ENCODE measurements at regions not wholly inside any gene's neighbourhood (a gene's known extent, or its start where the extent isn't known, plus 50 kb on each side); places are given as distances from the start of the nearest gene placed in this dataset.
A peak's percentile ranks its signal among the peaks of the same experiment; 100 is the strongest.

DNA sequence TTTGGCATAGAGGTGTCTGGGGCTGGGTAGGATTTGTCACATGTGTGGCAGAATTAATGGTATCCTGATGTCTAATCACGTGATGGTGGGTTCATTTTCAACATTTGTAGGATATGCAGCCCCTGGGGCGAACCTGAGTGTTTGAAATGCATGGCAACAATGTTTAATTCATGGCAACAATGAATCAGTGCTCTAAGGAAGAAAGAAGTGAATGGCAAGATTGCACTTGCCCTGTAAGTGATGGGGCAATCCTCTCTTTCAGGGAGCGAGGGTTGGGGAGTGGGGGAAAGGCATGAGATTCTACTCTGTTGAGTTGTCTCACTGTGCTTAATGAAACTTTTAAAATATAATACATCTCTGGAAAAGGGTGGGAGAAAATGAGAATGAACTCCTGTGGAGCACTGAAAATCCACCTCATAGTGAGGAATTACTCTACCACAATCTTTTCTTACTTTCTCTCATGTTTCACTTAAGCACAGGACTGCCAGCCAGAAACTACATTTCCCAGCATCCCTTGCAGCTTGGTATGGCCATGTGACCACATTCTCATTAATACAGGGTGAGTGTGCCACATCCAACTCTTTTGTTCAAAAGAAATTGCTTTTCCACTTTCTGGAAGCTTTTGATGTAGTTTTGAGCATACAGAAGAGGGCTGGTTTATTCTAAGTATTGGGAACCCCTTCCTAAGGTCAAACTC, 64.0 kb upstream of the PGM2 start:
- H3F3A ChIP-seq (replicated peaks; ENCODE audit: low read depth), result no peaks in the 10 kb centered on the region
- TF ChIP-seq, protein P1, sequence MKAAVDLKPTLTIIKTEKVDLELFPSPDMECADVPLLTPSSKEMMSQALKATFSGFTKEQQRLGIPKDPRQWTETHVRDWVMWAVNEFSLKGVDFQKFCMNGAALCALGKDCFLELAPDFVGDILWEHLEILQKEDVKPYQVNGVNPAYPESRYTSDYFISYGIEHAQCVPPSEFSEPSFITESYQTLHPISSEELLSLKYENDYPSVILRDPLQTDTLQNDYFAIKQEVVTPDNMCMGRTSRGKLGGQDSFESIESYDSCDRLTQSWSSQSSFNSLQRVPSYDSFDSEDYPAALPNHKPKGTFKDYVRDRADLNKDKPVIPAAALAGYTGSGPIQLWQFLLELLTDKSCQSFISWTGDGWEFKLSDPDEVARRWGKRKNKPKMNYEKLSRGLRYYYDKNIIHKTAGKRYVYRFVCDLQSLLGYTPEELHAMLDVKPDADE (IDR thresholded peaks at IDR 0.05), result peak; percentile 60
- TF ChIP-seq NANOG (IDR thresholded peaks at IDR 0.05; ENCODE audit: borderline replicate concordance), result no peak
- H3K36me3 ChIP-seq (ENCODE audit: insufficient read depth), result no peaks in the 10 kb centered on the region
- H3K27ac ChIP-seq (ENCODE audit: low read depth), result no peak overlapping the region
- H3K9me3 Mint-ChIP-seq, result no peaks in the 10 kb centered on the region
- H3K36me3 Mint-ChIP-seq (ENCODE audit: low read depth), result no peaks in the 10 kb centered on the region
- H3K27me3 Mint-ChIP-seq (ENCODE audit: insufficient read depth, low read depth, poor library complexity), result peaks cover 3% of the 10 kb centered on the region
- H3K79me2 ChIP-seq (replicated peaks; ENCODE audit: insufficient read depth), result no peaks in the 10 kb centered on the region
- H3K4me3 Mint-ChIP-seq, result no peak overlapping the region
- H3K4me1 Mint-ChIP-seq, result no peaks in the 10 kb centered on the region; the same call in 2 of the 3 replicates
- no peaks in the 10 kb centered on the region for H3K4me1 ChIP-seq (ENCODE audit: insufficient read depth)
- ATAC-seq (peak; percentile 62), DNase-seq (ENCODE audit: low spot score) (peak; percentile 56)
- H3K4me3 ChIP-seq, result no peak overlapping the region
- H3K27ac Mint-ChIP-seq, result peak overlapping the region; percentile 18; the same call in 1 of the 2 replicates
- no peaks in the 10 kb centered on the region for H3K9me2 ChIP-seq (ENCODE audit: insufficient read depth)
- no peak overlapping the region for H3K4me2 ChIP-seq
- no peaks in the 10 kb centered on the region for H3K27me3 ChIP-seq (ENCODE audit: insufficient read depth)
- peak overlapping the region; percentile 19; the same call in 1 of the 2 replicates for H2AFZ ChIP-seq
- no peaks in the 10 kb centered on the region for H4K20me1 ChIP-seq (replicated peaks; ENCODE audit: insufficient read depth)

- Histone ChIP-seq H3K27ac (ENCODE audit: low read depth) (no peak overlapping the region), H2AFZ (no peak overlapping the region), H4K20me1 (replicated peaks; ENCODE audit: insufficient read depth) (no peaks in the 10 kb centered on the region), H3K4me3 (no peak overlapping the region), H3F3A (replicated peaks; ENCODE audit: low read depth) (no peaks in the 10 kb centered on the region), H3K27me3 (ENCODE audit: insufficient read depth) (no peaks in the 10 kb centered on the region), H3K36me3 (ENCODE audit: insufficient read depth) (no peaks in the 10 kb centered on the region), H3K79me2 (replicated peaks; ENCODE audit: insufficient read depth) (no peaks in the 10 kb centered on the region), H3K9me2 (ENCODE audit: insufficient read depth) (no peaks in the 10 kb centered on the region), H3K4me2 (no peak overlapping the region), H3K4me1 (ENCODE audit: insufficient read depth) (no peaks in the 10 kb centered on the region)
- TF ChIP-seq ZNF331 (CRISPR knock-in tag; IDR thresholded peaks at IDR 0.05; ENCODE audit: low read depth), result no peak
- TF ChIP-seq NANOG (IDR thresholded peaks at IDR 0.05; ENCODE audit: borderline replicate concordance), result no peak
- TF ChIP-seq POLR2AphosphoS5 (IDR thresholded peaks at IDR 0.05; ENCODE audit: low read depth), result no peak
- no peak for TF ChIP-seq EZH2 (IDR thresholded peaks at IDR 0.05; ENCODE audit: low read depth, unreplicated experiment)
- no peak for TF ChIP-seq REST (IDR thresholded peaks at IDR 0.05; ENCODE audit: unreplicated experiment)
- no peak for TF ChIP-seq EZH2phosphoT487 (IDR thresholded peaks at IDR 0.05; ENCODE audit: unreplicated experiment)
- TF ChIP-seq, protein P2, sequence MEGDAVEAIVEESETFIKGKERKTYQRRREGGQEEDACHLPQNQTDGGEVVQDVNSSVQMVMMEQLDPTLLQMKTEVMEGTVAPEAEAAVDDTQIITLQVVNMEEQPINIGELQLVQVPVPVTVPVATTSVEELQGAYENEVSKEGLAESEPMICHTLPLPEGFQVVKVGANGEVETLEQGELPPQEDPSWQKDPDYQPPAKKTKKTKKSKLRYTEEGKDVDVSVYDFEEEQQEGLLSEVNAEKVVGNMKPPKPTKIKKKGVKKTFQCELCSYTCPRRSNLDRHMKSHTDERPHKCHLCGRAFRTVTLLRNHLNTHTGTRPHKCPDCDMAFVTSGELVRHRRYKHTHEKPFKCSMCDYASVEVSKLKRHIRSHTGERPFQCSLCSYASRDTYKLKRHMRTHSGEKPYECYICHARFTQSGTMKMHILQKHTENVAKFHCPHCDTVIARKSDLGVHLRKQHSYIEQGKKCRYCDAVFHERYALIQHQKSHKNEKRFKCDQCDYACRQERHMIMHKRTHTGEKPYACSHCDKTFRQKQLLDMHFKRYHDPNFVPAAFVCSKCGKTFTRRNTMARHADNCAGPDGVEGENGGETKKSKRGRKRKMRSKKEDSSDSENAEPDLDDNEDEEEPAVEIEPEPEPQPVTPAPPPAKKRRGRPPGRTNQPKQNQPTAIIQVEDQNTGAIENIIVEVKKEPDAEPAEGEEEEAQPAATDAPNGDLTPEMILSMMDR (conservative IDR thresholded peaks at IDR 0.05; ENCODE audit: low read depth in 2 of 2), result no peak
- no peak for TF ChIP-seq ZNF114 (CRISPR knock-in tag; IDR thresholded peaks at IDR 0.05)
- TF ChIP-seq JUNB (IDR thresholded peaks at IDR 0.05; ENCODE audit: unreplicated experiment), result no peak
- Mint-ChIP-seq H3K36me3 (ENCODE audit: low read depth) (no peaks in the 10 kb centered on the region), H3K9me3 (no peaks in the 10 kb centered on the region), H3K4me3 (no peak overlapping the region), H3K27ac (no peak overlapping the region), H3K4me1 (no peaks in the 10 kb centered on the region; the same call in 2 of the 3 replicates), H3K27me3 (ENCODE audit: insufficient read depth, low read depth, poor library complexity) (peaks cover 5% of the 10 kb centered on the region)
- DNase-seq (ENCODE audit: low spot score) (no peak), ATAC-seq (no peak)
Observed at GRCh38 chr4:37760840-37761239, 65.6 kb upstream of the PGM2 start.

Data from GM23338 (cell line).